ENCODE measurements at regions not wholly inside any gene's neighbourhood (a gene's known extent, or its start where the extent isn't known, plus 50 kb on each side); places are given as distances from the start of the nearest gene placed in this dataset.

DNA sequence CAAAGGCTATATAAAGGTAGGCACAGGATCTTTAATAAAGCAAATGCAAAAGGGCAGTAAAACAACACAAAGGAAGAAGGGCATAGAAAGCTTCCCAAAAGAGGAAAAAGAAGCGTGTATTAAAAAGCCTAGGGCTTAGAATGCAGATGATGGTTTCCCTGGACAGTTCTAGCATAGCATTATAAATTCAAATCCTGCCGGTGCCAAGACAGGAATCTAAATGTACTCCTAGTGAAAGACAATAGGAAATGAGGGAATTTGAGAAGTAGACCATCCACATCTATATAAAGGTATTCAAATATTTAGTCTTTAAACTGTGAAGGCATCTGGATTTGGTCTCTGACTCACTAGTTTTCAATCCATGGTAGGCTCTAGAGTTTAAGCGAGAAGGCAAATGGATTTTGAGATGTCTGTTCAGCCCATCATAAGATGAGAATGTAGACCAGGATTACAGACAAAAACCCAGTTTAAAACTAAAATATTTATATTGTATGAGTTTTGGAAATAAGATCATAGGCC is 431.8 kb downstream of the TBL1XR1 start:
- no peak for TF ChIP-seq NR3C1 (CRISPR knock-in tag; conservative IDR thresholded peaks at IDR 0.05; ENCODE audit: low read depth)
- TF ChIP-seq, protein P1, sequence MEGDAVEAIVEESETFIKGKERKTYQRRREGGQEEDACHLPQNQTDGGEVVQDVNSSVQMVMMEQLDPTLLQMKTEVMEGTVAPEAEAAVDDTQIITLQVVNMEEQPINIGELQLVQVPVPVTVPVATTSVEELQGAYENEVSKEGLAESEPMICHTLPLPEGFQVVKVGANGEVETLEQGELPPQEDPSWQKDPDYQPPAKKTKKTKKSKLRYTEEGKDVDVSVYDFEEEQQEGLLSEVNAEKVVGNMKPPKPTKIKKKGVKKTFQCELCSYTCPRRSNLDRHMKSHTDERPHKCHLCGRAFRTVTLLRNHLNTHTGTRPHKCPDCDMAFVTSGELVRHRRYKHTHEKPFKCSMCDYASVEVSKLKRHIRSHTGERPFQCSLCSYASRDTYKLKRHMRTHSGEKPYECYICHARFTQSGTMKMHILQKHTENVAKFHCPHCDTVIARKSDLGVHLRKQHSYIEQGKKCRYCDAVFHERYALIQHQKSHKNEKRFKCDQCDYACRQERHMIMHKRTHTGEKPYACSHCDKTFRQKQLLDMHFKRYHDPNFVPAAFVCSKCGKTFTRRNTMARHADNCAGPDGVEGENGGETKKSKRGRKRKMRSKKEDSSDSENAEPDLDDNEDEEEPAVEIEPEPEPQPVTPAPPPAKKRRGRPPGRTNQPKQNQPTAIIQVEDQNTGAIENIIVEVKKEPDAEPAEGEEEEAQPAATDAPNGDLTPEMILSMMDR (IDR thresholded peaks at IDR 0.05), result no peak
- no peak for TF ChIP-seq ZNF138 (CRISPR knock-in tag; conservative IDR thresholded peaks at IDR 0.05)
- TF ChIP-seq SMAD3 (CRISPR knock-in tag; IDR thresholded peaks at IDR 0.05; ENCODE audit: borderline replicate concordance), result no peak

Data from WTC11 (cell line).